ENCODE measurements at regions not wholly inside any gene's neighbourhood (a gene's known extent, or its start where the extent isn't known, plus 50 kb on each side); places are given as distances from the start of the nearest gene placed in this dataset.
"Not testable (repeated sequence)": the region's sequence is repeated elsewhere in the genome, so short reads cannot be mapped to it uniquely, and the experiment has no call there.

DNA sequence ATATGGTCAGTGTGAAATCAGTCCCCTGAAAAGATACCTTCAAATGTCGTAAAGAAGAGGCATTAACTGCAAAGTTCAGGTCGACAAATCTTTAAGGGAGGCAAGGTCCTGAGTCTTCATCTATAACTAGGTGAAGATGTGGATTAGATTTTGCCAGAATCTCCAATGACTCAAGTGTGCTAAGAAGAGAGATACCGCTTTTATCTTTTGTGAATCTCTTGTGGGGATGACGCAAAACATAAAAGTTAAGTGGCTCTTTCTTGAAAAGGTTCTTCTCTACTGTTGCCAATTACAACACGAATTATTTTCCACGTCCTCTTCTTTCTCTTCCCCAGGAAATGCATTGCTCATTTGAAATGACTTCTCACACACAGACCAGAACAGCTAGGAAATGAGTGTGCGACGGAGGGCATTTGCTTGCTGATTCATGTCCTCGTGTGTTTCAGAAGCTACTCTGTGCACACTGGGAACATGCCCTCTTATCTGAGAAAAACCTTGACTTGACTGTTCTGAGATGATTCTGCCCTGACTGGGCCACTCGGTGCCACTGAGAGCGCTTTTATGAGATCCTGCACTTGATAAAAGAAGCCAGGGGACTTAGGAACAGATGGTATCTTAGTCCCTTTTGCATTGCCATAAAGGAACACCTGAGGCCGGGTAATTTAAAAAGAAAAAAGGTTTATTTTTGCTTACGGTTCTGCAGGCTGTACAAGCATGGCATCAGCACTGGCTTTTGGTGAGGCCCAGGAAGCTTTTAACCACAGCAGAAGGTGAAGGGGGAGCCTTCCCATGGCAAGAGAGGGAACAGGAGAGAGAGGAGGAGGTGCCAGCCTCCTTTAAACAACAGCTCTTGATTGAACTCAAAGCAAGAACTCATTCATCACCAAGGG is 169.5 kb upstream of the PFKP start:
- H3K4me2 ChIP-seq = no peak overlapping the region
- Mint-ChIP-seq H3K9me3 (no peaks in the 10 kb centered on the region), H3K27me3 (ENCODE audit: insufficient read depth, low read depth) (peaks cover 5% of the 10 kb centered on the region), H3K36me3 (no peaks in the 10 kb centered on the region), H3K27ac (no peak overlapping the region), H3K4me3 (no peak overlapping the region), H3K4me1 (peaks cover 9% of the 10 kb centered on the region)
- H3K27ac ChIP-seq = no peak overlapping the region
- DNase-seq (ENCODE audit: low spot score) = no peak
- TF ChIP-seq EZH2phosphoT487 (IDR thresholded peaks at IDR 0.05) (no peak), EZH2 (IDR thresholded peaks at IDR 0.05) (no peak)
- TF ChIP-seq, protein P1, sequence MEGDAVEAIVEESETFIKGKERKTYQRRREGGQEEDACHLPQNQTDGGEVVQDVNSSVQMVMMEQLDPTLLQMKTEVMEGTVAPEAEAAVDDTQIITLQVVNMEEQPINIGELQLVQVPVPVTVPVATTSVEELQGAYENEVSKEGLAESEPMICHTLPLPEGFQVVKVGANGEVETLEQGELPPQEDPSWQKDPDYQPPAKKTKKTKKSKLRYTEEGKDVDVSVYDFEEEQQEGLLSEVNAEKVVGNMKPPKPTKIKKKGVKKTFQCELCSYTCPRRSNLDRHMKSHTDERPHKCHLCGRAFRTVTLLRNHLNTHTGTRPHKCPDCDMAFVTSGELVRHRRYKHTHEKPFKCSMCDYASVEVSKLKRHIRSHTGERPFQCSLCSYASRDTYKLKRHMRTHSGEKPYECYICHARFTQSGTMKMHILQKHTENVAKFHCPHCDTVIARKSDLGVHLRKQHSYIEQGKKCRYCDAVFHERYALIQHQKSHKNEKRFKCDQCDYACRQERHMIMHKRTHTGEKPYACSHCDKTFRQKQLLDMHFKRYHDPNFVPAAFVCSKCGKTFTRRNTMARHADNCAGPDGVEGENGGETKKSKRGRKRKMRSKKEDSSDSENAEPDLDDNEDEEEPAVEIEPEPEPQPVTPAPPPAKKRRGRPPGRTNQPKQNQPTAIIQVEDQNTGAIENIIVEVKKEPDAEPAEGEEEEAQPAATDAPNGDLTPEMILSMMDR (IDR thresholded peaks at IDR 0.05) = no peak
- H3K9ac ChIP-seq = no peak overlapping the region
- H3K4me3 ChIP-seq = no peak overlapping the region
- no peaks in the 10 kb centered on the region for H3K27me3 ChIP-seq
- H3K9me3 ChIP-seq (ENCODE audit: low read depth) = no peaks in the 10 kb centered on the region
- H3K79me2 ChIP-seq (ENCODE audit: low read depth) = no peaks in the 10 kb centered on the region
- peaks cover 10% of the 10 kb centered on the region for H3F3A ChIP-seq (ENCODE audit: low read depth)
- H2AFZ ChIP-seq (replicated peaks) = no peak overlapping the region
- peaks cover 13% of the 10 kb centered on the region for H3K4me1 ChIP-seq
- H3K36me3 ChIP-seq = no peaks in the 10 kb centered on the region
- no peaks in the 10 kb centered on the region for H4K20me1 ChIP-seq (ENCODE audit: low read depth)

DNA sequence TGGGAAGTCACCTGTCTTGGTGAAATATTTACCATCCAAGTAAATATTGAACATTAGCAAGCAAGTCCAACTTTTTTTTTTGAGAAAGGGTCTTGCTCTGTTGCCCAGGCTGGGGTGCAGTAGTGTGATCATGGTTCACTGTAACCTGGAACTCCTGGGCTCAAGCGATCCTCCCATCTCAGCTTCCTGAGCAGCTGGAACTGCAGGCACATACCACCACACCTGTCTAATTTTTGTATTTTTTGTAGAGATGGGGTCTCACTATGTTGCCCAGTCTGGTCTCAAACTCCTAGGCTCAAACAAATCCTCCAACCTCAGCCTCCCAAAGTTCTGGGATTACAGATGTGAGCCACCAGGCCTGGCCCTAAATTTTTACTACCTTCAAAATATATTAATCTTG is 171.0 kb upstream of the PFKP start:
- H3K4me2 ChIP-seq; H3K27me3 Mint-ChIP-seq (ENCODE audit: insufficient read depth, low read depth); H3K27ac Mint-ChIP-seq; H4K20me1 ChIP-seq (ENCODE audit: low read depth); H3K36me3 Mint-ChIP-seq; DNase-seq (ENCODE audit: low spot score); H3K79me2 ChIP-seq (ENCODE audit: low read depth); H3K4me3 ChIP-seq; H3K9me3 Mint-ChIP-seq; H3K4me3 Mint-ChIP-seq; H3K4me1 Mint-ChIP-seq; H3K9me3 ChIP-seq (ENCODE audit: low read depth); H3F3A ChIP-seq (ENCODE audit: low read depth); H3K36me3 ChIP-seq; H3K9ac ChIP-seq; H3K27me3 ChIP-seq; H2AFZ ChIP-seq (replicated peaks); H3K27ac ChIP-seq: not testable (repeated sequence)
- H3K4me1 ChIP-seq = peaks cover 13% of the 10 kb centered on the region

DNA sequence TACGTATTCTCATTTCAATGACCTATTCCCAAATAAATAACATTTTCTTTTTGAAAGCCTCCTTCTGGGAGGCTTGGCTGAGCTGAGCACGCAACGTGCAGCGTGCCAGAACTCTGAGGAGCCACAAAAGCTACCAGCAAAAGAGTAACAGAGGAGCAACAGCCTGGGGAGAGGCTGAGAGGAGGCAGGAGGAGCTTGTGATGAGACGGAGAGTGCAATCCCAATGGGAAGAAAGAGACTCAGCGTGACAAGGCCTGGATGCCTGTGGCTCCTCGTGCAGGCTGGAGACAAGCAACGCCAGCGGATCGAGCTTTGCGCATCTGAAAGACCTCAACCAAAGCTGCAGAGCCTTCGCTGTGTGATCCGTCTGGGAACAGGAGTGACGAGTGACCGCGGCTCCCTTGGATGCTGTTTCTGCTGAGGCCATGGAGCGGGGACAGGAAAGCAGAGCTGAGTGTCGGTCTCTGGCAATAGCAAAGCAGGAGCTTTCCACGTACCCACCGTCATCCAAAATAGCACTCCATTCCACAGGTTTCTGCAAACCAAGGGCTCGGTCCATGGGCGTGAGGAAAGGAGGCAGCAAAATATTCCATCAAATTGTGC is 171.7 kb upstream of the PFKP start:
- peak overlapping the region; percentile 94 for H2AFZ ChIP-seq (replicated peaks)
- peak; percentile 66 for DNase-seq (ENCODE audit: low spot score)

More for the DNA sequence above, 171.7 kb upstream of the PFKP start:
- Histone ChIP-seq H3K4me1 (peaks cover 13% of the 10 kb centered on the region), H3F3A (ENCODE audit: low read depth) (peaks cover 10% of the 10 kb centered on the region), H4K20me1 (ENCODE audit: low read depth) (no peaks in the 10 kb centered on the region), H3K9ac (no peak overlapping the region), H3K36me3 (no peaks in the 10 kb centered on the region), H3K4me3 (no peak overlapping the region), H3K4me2 (peak overlapping the region; percentile 46), H3K9me3 (ENCODE audit: low read depth) (no peaks in the 10 kb centered on the region), H3K79me2 (ENCODE audit: low read depth) (no peaks in the 10 kb centered on the region), H3K27ac (no peak overlapping the region), H3K27me3 (no peaks in the 10 kb centered on the region)
- Mint-ChIP-seq H3K36me3 (no peaks in the 10 kb centered on the region), H3K4me1 (peaks cover 10% of the 10 kb centered on the region), H3K27me3 (ENCODE audit: insufficient read depth, low read depth) (peaks cover 2% of the 10 kb centered on the region), H3K27ac (peak overlapping the region; percentile 73), H3K4me3 (no peak overlapping the region), H3K9me3 (no peaks in the 10 kb centered on the region)
- TF ChIP-seq EZH2 (IDR thresholded peaks at IDR 0.05) (no peak), EZH2phosphoT487 (IDR thresholded peaks at IDR 0.05) (no peak)
- TF ChIP-seq, protein P1 (IDR thresholded peaks at IDR 0.05) = no peak
